ENCODE measurements at regions not wholly inside any gene's neighbourhood (a gene's known extent, or its start where the extent isn't known, plus 50 kb on each side); places are given as distances from the start of the nearest gene placed in this dataset.
A peak's percentile ranks its signal among the peaks of the same experiment; 100 is the strongest.

DNA sequence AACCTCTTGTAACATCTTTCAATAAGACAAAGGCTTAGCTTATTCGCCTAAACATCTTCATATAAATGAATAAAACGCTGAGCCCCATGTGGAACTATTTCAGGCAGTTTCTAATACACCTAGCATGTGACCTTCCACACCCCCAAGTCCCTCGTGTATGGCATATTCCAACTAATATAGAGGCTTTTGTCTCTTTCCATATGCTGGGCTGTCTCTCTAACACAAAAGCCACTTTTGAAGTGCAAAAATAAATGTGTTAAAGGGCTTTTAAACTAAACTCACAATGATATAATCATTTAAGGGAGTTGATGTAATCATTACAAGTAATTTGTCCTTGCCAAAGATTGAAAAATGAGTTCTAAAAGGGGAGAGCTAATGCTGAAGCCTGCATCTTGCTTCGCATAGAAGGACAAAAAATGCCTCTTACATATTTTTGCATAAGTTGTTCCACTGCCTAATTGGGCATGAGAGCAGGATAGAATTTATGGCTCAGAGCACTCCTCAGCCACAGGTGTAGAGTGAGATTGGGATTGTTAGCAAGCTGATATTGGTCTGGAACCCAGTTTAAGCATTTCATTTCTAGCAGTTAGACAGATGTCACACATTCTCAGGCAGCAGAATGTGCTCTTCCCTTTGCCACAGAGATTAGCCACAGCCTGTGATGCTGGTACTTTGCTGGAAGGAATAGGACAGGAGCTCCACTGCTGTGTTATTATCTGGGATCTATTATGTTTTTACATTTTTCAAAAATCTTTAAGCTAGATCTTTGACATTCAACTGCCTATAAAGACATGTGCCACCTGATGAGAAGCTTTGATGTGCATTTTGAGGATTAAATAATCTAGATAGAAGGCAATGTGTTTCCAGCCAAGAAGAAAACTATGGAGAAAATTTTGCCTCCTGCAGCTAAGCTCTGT is 1044.4 kb downstream of the ADGRL2 start:
- DNase-seq, result no peak

DNA sequence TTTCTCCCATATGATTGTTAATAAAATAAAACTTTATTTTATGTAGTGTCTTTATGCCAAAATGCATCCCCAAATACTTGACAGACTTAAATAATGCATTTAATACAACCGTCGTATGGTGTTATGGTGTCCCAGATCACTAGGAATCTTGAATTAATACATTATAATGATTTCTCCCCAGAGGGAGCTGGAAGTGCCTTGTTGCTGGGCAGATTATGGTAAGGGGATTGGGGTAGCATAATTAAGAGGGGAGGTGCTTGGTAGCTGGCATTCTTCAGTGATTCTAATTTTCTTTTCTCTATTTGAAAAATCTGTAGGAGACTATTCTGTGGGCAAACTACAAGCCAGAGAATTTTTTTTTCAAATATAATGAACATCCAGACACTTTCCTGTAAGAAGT is 1043.7 kb downstream of the ADGRL2 start:
- no peak for DNase-seq

DNA sequence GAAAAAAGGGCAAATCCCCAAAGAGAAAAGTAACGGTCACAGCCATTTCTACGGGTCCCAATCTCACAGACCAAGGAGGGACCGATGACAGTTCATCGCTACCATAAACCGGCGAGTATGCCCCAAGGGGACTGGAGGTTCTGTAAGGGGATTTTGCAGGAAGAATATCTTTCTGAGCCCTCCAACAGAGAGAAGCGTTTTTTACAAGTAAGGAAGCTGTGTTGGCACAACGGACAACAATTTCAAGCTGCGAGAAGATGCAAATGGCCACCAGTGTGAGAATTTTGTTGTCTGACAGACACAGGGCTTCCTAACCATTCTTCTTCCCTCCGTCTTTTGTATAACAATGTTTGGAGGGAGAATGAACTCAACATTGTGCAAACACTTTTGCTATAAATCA is 1043.1 kb downstream of the ADGRL2 start:
- DNase-seq, result no peak

DNA sequence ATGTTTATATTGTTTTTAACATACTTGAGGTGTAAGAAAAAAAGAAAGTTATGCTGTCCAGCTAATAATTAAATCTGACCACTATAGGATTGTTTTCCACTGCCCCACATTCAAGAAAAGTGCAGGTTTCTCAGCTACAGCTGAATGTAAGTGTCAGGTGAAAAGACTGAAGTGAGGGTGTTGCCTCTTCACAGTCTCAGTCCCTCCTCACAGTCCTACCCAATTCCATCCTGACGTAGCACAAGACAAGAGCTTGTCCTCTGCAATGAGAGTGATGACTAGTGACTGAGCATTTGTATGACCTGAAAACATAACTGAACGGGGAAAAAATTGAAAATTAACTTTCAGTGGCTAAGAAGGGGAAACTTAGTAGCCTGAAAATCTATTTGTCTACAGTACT is 1039.5 kb downstream of the ADGRL2 start:
- no peak for DNase-seq

DNA sequence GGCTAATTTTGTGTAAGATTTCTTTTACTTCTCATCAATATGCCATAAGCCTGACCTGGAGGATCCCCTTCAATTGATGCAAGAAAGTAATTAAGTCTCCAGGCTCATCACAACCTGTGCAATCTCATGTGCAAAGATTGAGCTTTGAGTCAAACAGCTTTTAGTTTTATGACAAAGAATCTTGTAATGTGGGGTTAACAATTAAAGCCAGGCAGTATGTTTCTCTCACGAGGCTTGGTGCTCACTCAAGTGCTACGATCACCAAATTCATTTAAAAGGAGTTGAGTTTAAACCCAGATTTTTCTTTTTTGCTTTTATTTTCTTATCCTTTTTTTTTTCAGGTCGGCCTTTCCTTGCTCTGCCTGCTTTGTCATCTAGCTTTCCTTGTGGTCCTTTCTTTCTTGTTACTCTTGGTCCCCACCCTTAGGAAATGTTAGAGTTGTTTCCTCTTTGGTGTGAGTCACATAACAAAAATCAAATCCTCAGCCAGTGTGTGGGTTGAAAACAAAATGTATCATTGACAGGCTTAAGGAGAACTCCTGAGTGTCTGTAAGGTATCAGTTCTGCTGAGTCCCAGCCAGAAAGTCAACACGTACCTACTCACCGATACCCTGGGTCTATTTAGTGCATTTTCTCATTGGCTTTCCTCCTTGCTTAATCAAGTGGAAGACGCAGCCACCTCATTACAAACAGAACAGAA is 1037.2 kb downstream of the ADGRL2 start:
- DNase-seq, result no peak

DNA sequence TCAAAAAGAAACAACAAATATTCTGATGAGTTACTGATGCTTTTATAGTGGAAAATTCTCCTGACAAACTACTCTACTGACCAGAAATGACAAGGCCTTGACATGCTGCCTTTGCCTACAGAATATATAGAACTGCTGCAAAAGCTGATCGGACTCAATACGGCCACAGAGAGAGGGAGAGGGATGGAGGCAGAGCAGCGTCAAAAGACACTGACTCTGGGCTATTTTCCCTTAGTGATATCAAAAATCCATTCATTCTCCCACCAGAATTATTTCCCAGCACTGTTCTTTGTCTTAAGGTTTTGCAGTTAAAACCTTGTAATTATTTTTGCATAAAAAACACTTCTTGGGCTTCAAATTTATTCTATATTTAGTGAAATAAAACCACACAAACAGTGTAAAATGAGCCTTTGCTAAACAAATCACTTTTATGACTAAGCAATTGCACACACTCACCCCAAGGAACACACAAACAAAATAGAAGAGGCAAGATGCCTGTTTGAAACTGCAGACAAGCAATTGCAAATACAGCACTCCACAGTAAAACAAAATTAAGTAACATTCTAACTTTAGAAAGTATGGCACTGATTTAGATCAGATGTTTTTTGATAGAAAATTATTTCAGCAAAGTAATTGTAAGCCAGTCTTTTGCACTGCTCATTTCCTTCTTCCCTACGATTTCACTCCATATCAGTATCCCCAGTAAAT is 1036.4 kb downstream of the ADGRL2 start:
- DNase-seq, result no peak

DNA sequence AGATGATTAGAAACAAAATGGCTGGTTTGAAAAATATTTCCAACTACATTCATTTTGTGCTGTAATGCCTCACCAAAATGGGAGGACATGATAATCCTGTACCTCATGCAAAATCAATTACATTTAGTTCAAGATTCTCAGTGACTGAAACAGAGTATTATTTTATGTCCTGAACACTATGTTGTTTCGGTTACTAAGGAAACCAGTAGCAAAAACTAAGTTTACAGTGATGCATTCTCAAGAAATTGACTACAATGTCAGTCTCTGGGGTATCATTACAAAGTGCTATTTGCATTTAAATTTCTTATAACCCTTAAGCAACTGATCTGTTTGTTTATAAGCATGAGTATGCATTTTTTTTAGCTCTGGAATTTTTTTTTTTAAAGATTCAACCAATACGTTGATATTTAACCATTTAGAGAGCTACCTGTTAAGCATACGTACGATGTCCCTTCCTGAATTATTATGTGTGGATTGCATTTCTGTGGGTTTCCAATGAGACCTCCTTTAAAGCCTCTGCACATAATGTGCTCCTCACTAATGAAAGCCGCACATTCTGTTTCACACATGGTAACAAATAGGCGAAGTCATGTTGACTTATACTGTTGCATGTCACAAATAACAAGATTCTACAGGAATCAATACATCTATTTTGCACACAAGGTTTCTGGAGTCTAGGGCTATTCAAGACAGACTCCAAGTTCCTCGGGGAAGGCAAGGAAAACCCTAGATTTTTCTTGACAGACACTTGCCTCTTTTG is 1035.7 kb downstream of the ADGRL2 start:
- no peak for DNase-seq

DNA sequence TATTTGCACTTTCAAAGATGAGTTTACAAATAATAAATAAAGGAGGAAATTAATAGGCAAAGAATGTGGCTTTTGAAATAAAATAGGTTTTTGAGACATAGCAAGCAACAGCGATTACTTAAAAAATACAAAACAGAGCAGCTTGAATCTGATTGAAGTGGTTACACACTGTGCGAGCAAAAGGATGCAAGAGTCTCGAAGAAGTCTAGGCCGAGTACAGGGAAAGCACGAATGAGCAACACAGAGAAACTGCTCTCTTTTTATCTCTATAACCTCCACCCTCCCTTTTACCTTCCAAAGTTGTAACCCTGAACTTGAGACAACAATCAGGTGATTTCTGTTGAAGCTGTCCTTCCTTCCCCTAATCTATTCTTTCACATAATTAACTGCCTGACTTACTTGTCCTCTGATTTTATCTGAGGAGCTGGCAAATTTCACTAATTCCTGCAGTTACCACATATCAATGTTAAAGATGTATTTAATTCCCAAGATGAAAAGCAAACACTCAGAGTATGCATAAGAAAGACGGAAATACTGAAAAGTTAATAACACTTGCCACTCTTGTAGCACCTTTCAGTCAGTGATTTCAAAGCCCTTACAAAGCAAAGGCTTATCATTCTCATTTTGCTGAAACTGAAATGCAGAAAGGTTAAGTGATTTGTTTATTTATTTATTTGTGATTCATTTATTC is 1030.1 kb downstream of the ADGRL2 start:
- no peak for DNase-seq

DNA sequence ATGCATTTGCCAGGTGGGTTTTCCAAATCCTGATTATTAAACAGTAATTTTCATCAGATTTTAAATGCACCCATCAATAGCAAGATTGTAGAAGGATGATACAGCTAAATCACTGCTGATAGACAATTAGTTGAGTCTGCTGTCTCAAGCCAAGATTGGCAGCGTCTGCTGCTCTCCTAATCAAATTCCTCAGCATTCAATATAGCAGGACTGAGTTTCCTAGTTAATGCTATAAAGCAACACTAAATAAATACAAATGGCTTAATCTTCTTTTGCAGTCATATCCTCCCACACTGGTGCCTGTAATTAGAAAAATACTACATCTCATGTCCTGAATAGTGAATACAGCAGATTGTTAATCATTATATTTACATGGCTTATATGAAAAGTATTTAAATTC is 1028.8 kb downstream of the ADGRL2 start:
- no peak for DNase-seq

DNA sequence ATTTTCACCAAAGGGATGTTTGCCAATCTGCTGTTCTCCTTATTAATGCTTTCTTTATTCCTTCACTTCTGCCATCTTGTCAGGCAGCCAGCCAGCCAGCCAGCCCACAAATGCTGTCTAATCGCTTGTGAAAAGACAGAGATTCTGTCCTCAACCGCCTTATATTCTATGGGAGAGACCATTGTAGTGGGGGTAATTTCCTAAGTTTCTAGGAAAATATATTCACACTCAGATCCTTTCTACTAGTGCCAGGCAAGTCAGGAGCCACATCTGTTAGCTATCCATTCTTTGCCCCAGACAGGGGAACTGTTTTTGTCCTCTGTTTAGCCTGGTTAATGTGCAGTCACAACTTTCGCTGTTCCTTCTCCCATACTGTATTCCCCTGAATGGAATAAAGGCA is 1023.1 kb downstream of the ADGRL2 start:
- DNase-seq, result no peak

DNA sequence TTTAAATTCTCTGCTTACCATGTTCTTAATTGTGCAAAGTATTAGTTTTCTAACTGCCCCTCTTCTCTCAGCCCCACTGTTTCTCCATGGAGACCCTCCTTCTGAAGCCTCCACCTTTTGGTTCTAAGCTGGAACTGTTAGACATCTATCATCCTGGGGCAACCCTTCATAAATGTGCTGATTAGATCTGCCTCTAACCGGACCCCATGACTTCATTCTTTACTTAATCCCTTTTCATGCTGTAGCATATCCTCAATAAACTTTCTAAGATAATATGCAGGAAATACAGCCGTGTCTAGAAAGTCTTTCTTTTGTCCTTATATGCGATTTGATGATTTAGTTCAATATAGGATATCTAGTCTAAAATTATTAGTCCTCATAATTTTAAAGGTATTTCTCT is 1020.1 kb downstream of the ADGRL2 start:
- DNase-seq, result no peak

DNA sequence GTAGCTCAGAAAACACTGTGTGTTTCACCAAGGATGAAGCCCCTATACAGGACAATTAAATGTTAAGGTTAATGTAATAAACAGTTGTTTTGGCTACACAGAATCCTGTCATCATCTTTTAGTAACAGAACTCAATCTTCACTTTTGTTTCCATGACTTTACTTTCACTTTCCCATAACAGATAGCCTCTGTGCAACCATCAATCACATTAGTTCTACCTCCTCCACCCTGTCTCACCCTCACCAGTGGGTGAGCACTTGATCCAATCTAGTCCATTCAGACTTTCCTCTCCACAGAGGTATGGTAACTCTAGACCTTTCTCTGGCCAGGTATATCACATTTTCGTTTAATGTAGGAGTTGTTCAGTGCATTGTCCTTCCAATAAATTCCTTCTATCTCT is 1018.5 kb downstream of the ADGRL2 start:
- peak in 1 of 2 donors; percentile 6 for DNase-seq

DNA sequence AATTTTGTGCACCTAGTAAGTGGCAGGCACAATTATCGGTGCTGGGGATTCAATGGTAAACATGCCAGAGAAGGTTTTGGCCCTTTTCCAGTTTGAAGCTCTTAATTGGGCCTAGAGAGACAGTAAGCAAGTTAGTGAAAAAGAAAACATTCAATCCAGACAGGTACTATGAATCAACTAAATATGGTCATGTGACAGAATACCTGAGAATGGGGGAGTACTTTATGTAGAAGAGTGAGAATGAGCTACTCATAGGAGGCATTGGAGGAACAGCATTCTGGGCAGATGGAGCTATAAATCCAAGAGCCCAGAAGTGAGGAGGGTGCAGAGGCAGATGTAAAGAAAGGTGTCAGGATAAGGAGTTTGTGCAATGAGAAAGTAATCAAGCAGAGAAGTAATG is 1017.9 kb downstream of the ADGRL2 start:
- no peak for DNase-seq

DNA sequence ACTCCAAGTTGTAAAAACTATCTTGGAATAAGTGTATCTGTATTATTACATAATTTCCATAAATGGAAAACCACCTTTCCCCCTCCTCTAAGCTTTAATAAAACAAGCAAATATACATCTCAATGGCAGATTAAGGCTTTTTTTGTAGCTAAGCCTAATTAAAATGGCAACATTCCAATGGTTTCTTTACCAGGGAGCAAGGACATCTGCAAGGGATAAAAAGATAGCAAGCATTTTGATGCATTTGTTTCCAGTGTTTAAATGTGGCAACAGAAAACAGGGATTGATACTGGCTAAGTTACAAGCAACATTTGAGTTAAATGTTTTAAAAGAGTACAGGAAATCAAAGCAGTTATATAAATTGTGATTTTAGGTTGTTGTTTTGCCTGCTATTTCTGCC is 1012.7 kb downstream of the ADGRL2 start:
- DNase-seq, result no peak

DNA sequence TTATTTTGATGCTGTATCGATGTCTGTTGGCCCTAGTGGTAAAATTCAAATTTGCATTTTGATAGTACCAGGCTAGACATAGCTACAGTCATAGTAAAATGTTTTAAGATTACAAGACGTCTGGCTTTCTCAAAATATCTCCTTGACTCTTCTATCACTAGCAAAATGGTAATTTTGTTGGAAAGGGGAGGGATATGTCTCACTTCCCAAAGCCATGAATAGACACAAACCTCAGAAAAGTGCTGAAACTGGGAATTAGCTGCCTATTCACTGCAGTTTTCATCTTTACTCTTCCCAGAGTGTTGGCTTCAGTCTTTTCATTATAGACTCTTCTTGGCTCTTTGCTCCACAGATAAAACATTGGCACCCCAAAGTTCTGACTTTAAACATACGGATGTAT is 1009.9 kb downstream of the ADGRL2 start:
- no peak for DNase-seq

DNA sequence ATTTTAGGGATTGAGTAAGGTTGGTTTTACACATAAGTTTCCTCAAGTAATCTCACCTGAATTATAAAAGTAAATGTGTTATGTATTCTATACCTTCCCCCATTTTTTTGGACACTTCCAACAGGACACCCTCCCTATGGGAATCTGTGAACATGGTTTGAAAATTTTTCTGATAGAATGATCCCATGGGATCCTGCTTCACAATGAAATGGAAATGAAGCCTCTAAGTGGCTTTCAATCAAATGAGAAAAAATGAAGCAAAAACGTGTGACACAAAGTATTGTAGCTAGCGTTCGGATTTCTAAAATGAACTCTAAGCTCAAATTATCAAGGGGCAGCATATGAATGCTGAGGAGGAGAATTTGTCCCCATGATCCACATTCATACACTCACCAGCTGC is 1006.8 kb downstream of the ADGRL2 start:
- DNase-seq, result no peak

DNA sequence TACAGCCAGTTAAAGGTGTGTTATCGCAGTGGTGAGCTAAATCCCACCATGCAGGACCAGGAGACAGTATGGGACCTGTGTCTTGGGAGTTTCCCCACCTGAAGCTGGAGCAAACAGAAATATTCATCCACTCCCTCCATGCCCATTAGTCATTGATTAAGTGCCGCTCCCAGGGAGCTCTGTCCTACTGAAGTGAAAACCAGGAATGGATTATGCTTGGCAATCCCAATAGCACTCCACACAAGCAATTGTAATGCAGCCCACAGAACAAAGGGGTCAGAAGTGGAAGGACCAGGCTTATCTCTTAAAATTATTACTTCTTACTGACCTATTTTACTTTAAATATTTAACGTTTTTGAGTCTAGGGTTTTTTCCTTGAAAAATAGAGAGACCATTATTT is 1005.4 kb downstream of the ADGRL2 start:
- no peak for DNase-seq

DNA sequence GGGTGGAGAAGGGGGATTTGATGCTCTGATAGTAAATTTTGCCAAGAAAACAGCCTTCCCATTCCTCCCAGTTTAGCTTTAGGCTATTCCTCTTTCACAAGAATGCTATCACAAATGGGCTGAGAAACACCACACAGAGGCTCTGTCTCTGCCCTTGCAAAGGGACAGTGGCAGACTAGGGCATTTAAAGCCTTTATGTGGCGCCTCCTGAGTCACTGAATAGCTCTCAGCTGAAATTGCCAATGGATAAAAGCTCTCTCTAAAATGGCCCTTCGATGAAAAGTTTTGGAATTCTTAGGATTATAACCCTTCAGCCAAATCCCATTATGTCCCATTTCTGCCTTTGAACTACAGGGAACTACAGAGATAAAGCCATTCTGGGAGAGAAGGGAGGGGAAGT is 1000.4 kb downstream of the ADGRL2 start:
- no peak for DNase-seq

DNA sequence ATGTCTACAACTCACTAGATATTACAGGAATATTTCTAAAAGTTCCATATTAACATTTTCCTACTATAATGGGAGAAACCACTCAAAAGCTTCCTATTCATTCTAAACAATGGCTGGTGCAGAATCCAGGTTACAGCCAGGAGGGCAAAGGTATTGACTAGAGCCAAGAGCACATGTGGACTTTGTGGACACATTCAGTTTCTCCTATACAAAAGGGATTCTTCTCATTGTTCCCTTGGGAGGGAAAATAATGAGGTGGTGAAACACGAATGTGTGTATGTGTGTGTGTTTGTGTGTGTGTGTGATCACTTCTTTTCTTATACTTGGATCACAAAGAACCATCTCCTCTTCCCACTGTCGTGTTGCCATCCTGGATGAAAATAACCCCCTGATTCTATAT is 1000.0 kb downstream of the ADGRL2 start:
- no peak for DNase-seq

DNA sequence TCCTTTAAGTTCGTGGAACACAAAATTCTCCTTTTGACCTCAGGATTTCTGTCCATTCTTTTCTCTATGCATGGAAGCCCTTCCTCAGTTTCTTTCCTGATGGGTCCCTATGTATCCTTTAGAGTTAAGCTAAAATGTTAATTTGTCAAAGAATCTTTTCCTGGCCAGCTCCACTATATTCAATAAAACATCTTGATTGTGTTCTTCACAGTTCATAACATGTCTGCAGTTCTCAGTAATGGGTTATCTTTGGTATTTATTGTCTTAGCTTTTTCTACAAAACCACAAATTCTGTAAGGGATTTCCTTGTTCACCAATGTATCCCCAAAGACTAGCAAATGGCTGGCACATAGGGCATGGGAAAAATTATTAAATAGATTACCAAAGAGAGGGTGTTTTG is 998.5 kb downstream of the ADGRL2 start:
- DNase-seq, result no peak

DNA sequence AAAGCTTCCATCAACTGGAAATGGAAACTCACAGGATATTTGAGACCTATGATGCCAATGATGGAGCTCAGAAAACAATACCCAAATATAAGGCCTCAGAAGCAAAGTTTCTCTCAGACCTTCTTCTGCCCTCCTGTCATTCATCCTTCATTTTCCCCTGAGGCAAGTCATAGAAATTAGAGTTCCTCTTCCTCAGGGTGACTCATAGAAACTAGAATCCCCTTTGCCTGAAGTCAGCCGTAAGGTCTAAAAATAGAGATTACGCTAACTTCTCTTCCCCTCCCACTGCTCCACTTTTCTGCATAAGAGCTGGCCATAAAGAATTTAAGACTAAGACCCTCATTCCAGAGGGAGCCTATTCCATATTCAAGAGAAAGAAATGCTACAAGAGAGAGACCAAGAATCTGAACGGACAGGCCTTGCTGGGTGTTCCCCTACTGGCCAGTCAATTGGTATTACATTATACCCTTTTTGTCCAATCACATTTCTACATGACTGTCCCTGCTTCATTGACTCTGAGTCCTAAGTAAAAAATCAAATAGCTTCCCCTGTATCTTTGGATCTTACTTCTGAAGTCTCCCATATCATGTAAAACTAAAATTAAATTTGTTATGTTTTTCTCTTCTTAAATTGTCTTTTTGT is 994.9 kb downstream of the ADGRL2 start:
- DNase-seq, result no peak

DNA sequence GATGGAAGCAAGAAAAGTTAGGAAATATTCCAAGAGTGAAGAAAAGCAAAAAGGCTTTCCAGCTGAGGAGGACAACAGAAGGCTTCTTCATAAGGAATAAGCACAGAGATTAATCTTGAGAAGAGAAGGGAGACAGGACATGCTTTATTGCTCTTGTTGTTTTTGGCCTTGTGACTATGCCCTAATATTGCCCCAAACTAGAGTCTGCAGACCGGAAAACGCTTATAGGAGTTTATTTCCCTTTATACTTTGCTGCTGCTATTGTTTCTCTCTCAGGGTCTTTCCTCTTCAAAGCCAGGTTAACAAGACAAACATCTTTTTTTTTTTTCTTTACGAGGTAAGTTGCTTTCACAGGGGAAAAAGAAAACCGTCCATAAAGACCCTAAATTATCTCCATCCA is 991.4 kb downstream of the ADGRL2 start:
- DNase-seq, result no peak
